GM18867 (cell line): ENCODE measurements at regions not wholly inside any gene's neighbourhood (a gene's known extent, or its start where the extent isn't known, plus 50 kb on each side); places are given as distances from the start of the nearest gene placed in this dataset.
"Not testable (repeated sequence)": the region's sequence is repeated elsewhere in the genome, so short reads cannot be mapped to it uniquely, and the experiment has no call there.

Experiments used
- ATAC-seq: cut with Tn5 transposase; IDR thresholded peaks from one replicate; pipeline ENCODE4 v1.9.1; 2021; ENCODE audit warnings: mild to moderate bottlenecking, moderate library complexity; ENCODE audit not compliant: unreplicated experiment

DNA sequence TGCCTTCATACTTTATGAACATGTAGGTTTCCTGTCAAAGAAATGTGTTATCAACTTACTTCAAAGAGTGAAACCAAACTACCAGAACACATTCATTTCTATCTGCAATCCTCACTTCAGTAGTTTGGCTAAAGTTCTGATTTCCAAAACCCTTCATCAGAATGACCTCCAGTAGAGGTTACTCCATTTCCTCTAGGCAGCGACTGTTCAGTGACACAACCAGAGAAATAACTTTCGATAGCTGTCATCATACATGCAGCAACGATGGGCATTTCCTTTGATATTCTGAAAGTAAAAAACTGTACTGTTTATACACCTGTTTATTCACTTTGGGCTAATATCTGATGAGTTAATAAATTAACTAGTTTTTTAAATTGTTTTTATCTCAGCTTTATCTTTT lies 532.5 kb upstream of the IZUMO3 start:
- no peak for ATAC-seq

DNA sequence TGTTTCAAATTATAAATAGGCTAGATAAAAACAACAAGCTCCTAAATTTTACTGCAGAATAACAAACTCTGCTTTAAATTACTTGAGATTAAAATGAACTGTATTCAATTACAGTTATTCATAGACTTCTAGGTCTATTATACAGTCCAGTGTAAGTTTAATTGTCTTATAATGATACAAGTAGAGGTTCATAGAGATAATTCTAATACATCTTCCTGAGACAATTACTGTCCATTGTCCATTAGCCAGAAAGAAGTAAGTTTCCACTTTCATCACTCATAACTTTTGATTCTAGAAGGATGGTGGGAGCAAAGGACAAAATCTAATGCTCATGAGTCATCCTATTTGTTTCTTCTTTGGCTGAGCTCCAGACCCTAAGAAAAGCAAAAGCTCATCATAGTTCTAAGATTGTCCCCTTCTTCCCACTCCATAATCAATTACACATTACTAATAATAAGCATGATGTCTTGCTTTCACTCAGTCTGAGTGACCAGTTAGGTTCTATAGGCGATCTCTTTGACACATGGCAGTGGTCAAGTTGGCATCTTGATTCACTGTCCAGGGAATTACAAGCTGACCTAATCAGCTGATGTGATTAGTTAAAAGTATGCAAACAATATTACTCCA lies 502.5 kb upstream of the IZUMO3 start:
- ATAC-seq, result no peak

DNA sequence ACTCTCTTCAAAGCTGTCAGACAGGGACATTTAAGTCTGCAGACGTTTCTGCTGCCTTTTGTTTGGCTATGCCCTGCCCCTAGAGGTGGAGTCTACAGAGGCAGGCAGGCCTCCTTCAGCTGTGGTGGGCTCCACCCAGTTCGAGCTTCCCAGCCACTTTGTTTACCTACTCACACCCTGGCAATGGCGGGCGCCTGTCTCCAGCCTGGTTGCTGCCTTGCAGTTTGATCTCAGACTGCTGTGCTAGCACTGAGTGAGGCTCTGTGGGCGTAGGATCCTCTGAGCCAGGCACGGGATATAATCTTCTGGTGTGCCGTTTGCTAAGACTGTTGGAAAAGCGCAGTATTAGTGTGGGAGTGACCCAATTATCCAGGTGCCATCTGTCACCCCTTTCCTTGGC lies 499.8 kb upstream of the IZUMO3 start:
- not testable (repeated sequence) for ATAC-seq

DNA sequence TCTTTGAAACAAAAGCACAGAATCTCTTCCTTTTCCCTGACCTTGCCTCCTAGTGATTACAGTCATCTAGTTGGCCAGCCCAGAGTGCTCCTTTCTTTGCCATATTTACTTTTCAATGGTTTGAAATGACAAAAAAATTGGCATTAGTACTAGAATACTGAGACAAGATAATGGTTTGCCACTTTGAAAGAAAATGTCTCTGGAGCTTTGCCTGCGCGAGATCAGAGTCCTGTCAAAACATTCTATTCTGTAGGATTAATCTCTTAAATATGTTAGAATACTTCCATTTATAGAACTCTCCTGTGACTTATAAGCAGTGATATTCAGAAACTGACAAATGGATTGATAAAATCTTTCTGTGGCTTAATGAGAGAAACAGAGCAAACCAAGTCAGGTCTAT lies 484.0 kb upstream of the IZUMO3 start:
- ATAC-seq, result no peak

DNA sequence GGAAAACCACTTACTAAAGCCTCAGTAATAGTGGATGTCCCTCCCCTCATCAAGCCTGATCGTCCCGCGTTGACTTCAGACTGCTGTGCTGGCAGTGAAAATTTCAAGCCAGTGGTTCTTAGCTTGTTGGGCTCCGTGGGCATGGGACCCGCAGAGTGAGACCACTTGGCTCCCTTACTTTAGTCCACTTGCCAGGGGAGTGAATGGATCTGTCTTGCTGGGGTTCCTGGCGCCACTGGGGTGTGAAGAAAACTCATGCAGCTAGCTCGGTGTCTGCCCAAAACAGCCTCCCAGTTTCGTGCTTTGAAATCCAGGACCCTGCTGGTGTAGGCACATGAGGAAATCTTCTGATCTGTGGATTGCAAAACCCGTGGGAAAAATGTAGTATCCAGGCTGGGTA lies 480.0 kb upstream of the IZUMO3 start:
- no peak for ATAC-seq

DNA sequence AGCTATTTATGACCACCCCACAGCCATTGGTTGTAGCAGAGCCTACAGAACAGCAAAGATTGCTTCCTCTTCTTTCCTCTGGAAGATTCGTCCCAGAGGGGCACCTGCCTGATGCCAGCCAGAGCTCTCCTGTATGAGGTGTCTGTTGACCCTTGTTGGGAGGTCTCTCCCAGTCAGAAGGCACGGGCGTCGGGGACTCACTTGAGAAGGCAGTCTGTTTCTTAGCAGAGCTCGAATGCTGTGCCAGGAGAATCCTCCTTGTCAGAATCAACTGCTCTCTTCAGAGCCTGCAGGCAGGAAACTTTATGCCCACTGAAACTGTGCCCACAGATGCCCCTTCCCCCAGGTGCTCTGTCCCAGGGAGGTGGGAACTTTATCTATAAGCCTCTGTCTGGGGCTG lies 479.5 kb upstream of the IZUMO3 start:
- no peak for ATAC-seq

DNA sequence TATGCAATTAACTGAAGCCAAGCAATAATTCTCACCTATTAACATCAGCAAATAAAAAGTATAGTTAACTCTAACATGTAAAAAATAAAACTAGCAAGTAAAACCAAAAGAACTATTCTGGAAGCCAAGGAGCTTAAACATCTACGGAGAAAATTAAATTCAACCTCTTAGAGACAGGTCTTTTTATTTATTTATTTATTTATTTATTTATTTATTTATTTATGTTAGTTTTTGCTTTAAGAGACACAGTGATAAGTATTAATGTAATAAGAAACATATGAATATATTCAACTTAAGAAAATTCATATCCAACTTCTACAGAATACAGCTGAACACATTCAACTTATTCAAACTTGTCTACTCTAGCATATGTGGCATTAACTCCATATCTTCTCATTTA lies 472.1 kb upstream of the IZUMO3 start:
- ATAC-seq, result no peak

DNA sequence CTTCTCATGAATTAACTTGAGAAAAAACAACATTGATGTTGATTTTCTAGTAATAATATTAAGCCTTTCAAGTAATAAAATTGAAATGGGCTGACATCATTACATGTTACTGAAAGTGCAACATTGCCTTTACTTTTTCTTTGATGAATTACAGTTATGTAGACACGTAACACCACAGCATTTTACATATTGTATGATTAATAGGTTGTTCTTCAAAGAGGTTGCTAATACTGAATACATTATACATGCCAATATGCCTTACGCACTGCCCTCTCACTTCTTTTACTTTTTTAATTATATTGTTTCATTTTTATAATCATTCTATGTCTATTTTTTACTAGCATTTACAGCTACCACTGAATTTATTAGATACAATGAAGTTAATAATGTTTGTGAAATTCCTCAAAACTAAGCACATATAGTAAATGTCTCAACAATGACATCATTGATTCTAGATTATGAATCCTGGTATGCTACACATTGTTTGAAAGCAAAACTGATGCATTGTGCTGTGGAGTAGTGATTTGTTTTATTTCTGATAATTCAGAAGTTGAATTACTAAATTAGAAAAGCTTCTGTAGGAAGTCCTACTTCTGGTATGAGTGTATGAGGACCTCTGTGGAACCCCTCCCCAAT lies 464.4 kb upstream of the IZUMO3 start:
- ATAC-seq, result no peak

DNA sequence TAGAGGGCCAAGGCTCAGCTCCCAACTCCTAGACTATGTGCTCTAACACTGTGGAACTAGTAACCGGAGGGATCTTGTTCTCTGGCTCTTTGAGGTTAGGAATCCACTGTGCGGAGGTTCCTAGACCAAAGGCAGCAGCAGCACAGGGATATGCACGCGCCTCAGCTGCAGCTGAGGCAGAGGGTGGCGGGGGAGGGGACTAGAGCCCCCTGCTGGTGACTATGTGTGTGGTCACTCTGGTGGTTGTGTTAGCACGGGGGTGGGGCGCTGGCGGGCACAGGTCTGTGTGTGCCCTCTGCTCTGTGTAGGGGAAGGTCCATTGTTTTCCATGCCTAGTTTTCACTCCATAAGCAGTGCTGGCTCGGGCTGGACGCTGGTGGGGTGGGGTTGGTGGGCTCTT lies 458.0 kb upstream of the IZUMO3 start:
- no peak for ATAC-seq

DNA sequence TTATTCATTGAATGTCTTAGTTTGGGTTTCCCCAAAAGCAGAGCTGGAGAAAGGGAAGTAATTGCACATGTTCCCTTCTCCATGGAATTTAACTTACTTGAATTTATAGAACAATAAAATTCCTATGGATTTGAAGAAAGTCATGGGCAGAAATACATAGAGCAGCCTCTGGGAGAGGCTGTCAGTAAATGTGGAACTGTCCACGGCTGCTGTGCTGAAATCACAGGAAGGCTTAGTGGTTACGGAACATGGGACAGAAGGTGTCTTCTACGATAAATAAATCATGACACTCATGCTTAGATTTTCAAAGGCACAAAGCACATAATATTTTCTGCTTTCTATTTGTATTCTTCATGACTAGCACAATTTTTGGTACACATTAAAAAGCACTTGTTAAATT lies 440.6 kb upstream of the IZUMO3 start:
- no peak for ATAC-seq

DNA sequence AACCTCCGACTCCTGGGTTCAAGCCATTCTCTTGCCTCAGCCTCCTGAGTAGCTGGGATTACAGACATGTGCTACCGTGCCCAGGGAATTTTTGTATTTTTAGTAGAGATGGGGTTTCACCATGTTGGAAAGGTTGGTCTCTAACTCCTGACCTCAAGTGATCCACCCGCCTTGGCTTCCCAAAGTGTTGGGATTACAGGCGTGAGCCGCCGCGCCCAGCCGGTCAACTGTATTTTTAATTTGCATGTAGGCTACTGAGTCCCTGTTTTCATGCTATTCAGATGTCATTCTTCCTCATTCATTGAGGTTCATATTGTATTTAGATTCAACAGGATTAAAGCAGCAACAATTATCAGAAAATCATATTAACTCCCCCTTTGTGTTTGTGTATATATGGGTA lies 425.1 kb upstream of the IZUMO3 start:
- ATAC-seq, result not testable (repeated sequence)

DNA sequence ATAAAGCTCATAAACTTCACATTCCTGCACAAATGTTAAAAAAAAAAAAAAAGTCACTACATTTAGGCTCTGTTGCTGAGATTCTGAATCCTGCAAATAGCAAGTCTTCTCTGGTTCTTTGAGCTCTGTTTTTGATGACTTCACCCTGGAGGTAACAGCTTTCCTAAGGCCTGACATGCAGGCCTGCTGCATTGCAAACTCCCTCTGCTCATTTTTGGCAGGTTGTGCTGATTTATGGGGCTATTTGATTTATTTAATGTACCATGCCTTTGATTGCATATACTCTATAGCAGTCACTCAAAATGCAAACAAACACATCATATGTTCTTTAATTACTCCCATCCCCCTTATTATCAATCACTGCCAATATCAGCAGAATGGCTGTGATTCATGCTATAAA lies 416.1 kb upstream of the IZUMO3 start:
- ATAC-seq, result no peak

DNA sequence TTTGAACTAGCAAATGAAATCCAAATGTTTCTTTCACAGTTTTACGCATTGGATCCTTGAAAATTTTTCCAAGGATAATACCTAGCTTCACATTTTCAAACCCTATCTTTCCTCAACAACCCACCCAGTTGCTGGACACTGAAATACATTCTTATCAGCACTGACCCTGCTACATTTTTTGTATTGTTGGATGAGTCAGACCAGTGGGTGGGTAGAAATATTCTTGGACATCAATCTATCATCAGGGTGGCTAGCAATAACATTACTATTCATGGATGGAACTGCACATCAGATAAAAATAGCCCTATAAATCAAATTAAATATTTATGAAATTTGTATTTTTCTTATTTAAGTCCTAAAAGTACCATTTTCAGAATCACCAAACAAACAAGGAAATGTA lies 407.4 kb upstream of the IZUMO3 start:
- ATAC-seq, result no peak

DNA sequence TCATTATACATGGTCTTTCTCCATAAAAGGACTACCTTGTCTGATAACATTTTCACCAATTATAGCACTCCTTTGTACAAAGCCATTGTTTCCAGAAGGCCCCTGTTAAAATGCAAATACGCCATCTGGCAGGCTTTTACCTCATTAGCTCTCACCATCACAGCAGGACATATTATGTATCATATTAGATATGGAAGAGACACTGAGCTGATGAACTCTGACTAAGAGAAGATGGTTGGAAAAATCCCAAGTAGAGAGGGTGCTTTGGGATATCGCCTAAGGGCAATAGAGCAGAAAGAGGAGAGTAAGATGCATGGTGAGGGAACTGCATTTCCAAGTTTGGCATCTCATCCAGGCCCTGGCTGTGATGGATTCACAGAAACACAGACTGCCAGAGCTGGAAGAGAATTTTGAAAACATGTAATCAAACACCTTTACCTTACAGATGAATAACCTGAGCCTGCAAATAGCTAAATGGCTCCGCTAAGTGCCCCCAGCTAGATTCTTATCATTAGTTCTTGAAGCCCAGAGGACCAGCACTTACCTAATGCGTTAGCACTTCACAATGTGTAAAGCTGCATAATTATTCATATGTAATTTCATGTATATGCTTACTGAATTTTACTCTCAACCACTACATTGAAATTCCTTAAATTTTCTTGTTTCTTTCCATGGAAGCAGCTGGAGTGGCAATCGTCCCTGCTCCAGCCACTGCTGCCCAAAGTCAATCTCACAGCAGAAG lies 393.6 kb upstream of the IZUMO3 start:
- no peak for ATAC-seq

DNA sequence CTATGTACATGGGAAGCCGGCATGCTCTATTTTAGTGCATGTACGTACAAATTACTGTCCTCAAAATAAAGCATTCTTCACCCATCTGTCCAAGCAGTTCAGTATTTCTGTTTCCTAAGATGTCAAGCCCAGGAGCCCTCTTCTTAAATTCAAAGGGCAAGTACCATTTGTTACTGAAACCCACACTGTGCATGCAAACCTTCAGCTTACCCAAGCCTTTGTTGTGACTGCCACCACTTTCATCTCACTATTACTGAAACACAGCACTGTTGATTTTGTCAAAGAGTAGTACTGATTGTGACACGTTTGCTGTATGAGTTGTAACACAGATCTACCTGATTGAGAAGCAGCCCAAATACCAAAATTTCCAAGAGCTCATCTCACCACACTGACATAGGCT lies 390.4 kb upstream of the IZUMO3 start:
- ATAC-seq, result no peak

DNA sequence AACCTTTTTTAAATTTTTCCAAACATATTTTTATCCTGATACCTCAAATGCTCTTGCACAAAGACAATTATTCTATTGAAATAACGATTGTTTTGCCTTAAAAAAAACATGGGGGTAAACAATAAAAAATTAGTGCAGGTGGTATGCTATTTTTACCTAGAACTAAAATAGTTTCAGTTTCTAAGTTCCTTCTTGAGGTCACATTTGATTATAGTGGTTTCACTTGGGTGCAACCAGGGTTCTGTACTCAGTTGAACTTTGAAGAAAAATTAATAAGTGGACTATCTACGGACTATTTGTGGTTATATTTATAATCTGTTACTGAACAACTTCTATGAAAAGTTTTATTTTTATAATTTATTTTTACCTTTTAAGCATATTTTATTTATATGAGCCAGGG lies 387.1 kb upstream of the IZUMO3 start:
- peak; percentile 58 for ATAC-seq

DNA sequence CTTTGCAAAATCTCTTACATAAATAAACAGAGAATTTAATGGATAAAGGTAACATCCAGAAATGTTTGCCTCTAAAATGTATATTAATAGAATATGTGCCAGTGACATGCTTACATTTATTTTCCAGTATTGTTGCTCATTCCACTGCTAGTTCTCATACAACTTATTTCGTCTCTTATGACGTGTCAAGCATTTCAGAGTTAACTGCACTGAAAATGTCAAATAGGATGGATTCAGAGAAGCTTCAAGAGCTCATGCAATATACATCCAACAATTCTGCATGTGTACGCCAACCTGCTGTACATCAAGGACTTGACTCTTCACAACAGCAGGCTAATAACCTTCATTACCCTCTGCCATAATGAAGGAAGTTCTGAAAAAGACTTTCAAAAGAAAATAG lies 386.2 kb upstream of the IZUMO3 start:
- ATAC-seq, result no peak

DNA sequence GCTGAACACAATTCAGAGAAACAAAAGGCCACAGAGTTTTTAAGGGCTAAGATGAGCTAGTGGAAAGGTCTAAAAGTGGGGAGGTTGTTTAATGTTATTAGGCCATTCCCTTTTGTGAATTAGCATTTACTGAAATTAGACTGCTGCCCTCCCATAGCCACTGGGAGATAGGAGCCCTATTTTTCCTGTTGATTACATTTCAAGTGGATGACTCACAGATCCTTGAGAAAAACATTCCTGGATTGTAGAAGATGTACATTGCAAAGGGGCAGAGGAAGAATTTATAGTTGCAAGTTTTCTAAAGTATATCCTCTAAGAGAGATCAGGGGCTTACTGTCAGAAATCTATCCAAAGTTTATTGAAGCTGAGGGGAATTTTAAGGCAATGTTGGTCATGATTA lies 367.1 kb upstream of the IZUMO3 start:
- no peak for ATAC-seq

DNA sequence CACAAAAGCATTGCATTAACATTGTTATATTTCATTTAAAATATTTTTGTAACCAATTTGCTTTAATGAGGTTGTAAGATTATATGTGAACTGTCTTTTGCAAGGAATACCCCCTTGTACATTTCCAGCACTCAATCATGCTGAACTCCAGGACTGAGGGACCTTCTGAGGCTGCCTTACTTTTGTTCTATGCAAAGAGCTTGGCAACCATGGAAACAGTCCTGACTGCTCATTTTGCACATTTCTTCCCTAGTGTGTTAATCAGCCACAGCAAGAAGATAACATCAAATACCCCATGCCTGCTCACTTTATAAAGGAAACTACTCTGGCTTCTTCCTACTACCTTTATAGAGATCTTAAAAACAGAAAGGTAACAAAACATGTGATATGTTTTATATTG lies 355.6 kb upstream of the IZUMO3 start:
- no peak for ATAC-seq

DNA sequence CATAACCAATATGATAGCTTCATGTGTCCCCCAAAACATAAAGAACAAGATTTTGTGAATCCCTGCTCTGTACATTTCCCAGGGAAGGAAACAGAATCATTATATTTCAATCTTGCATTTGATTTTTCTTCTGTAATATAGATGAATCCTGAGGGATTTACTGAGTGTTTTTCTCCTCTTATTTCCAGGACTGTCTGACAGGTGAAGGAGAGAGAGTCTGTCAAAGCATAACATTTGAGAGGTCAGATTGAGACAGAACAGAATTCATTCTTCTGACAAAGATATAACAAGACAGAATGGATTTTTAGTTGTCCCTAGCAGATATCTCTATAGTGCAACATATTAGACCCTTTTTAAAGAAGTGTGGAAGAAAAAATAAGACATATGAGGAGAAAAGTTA lies 354.5 kb upstream of the IZUMO3 start:
- ATAC-seq, result no peak

DNA sequence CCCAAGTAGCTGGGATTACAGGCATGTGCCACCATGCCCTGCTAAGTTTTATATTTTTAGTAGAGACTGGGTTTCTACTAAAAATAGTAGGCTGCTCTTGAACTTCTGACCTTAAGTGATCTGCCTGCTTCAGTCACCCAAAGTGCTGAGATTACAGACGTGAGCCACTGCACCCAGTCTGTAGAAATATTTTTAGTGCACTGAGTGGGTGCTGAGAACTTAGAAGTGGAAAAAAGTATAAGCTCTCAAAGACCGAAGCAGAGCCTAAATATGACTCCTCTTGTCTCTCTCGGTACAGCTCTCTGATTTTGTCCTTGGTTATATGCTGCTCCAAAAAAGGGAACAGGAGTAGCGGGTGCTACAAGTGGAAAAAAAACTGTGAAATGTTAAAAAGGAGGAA lies 353.8 kb upstream of the IZUMO3 start:
- ATAC-seq, result no peak

DNA sequence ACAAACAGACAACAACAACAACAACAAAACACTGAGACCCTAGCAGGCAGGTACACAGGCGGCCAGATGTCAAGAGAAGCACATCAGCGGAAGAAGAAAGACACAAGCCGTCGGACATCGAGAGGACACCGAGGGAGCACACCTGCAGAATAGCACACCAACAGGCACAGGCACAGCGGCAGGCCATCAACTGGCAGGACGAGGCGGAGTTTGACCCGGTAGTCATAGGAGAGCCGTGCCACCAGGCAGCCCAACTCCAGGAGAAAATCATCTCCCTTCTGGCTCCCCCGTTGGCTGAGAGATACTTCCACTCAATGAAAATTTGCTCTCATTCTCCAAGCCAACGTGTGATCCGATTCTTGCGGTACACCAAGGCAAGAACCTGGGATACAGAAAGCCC lies 352.1 kb upstream of the IZUMO3 start:
- ATAC-seq, result no peak
